ENCODE measurements at regions not wholly inside any gene's neighbourhood (a gene's known extent, or its start where the extent isn't known, plus 50 kb on each side); places are given as distances from the start of the nearest gene placed in this dataset.
"Not testable (repeated sequence)": the region's sequence is repeated elsewhere in the genome, so short reads cannot be mapped to it uniquely, and the experiment has no call there.

DNA sequence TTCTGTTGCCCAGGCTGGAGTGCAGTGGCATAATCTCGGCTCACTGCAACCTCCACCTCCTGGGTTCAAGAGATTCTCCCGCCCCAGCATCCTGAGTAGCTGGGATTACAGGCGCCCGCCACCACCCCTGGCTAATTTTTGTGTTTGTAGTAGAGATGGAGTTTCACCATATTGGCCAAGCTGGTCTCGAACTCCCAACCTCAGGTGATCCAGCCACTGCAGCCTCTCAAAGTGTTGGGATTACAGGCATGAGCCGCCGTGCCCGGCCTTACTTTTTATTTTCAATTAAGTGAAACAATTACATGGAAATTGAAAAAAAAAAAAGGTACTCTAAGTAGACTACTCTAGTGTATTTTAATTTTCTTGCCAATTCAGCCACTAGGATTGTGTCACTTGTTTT, 145.2 kb downstream of the SNRPN start:
- H3K9ac ChIP-seq (ENCODE audit: low read depth, low read length); H3K9me3 ChIP-seq (ENCODE audit: control insufficient read depth, insufficient read depth, low read length); H3K4me3 ChIP-seq (ENCODE audit: low read depth, low read length); H3K4me1 ChIP-seq (ENCODE audit: control insufficient read depth, insufficient read depth, low read length); H3K27me3 ChIP-seq (ENCODE audit: control insufficient read depth, insufficient read depth, low read length): not testable (repeated sequence)
- peaks cover 53% of the 10 kb centered on the region for H3K36me3 ChIP-seq (ENCODE audit: control insufficient read depth, insufficient read depth, low read length)

DNA sequence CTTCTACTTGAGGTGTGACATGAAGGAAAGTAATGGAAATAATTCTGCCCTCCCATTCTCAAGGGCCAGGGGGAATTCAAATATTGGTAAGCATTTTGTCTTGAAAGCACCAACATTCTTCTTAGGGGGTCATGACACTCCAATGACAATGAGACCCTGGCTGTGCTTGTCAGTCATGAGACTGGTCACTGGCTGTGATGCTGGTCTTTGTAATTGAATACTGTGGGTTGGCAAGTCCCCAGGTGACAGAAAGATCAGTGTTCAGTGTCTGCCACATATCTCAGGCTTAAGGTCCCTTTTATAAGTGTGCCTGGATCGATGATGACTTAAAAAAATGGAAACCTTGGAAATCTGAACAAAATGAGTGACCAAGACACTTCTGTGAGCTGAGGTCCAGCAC, 151.4 kb downstream of the SNRPN start:
- H3K36me3 ChIP-seq (ENCODE audit: control insufficient read depth, insufficient read depth, low read length) = peaks cover 66% of the 10 kb centered on the region
- H3K9ac ChIP-seq (ENCODE audit: low read depth, low read length) = no peak overlapping the region
- H3K4me1 ChIP-seq (ENCODE audit: control insufficient read depth, insufficient read depth, low read length) = no peaks in the 10 kb centered on the region
- H3K4me3 ChIP-seq (ENCODE audit: low read depth, low read length) = no peak overlapping the region
- H3K9me3 ChIP-seq (ENCODE audit: control insufficient read depth, insufficient read depth, low read length) = no peaks in the 10 kb centered on the region
- H3K27me3 ChIP-seq (ENCODE audit: control insufficient read depth, insufficient read depth, low read length) = no peaks in the 10 kb centered on the region

DNA sequence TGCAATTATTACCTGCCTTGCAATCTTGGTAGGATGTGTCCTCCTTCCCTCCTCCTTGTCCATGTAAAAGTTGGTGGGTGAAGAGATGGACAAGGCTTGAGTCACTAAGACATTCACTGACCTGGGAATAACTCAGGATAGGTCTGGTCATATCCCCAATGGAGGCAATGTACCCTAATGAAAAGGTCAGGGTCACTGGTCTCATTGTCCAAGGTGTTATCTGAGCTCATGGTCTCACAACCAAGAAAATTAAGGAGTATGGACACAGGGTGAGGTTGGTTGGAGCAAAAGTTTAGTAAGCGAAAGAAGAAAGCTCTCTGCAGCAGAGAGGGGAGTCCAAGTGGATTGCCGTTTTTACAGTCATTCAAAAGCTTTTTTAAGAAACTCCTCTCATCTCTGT, 179.0 kb downstream of the SNRPN start:
- H3K9ac ChIP-seq (ENCODE audit: low read depth, low read length) = no peak overlapping the region
- H3K4me1 ChIP-seq (ENCODE audit: control insufficient read depth, insufficient read depth, low read length) = no peaks in the 10 kb centered on the region
- no peaks in the 10 kb centered on the region for H3K27me3 ChIP-seq (ENCODE audit: control insufficient read depth, insufficient read depth, low read length)
- no peaks in the 10 kb centered on the region for H3K36me3 ChIP-seq (ENCODE audit: control insufficient read depth, insufficient read depth, low read length)
- no peak overlapping the region for H3K4me3 ChIP-seq (ENCODE audit: low read depth, low read length)
- H3K9me3 ChIP-seq (ENCODE audit: control insufficient read depth, insufficient read depth, low read length) = no peaks in the 10 kb centered on the region

DNA sequence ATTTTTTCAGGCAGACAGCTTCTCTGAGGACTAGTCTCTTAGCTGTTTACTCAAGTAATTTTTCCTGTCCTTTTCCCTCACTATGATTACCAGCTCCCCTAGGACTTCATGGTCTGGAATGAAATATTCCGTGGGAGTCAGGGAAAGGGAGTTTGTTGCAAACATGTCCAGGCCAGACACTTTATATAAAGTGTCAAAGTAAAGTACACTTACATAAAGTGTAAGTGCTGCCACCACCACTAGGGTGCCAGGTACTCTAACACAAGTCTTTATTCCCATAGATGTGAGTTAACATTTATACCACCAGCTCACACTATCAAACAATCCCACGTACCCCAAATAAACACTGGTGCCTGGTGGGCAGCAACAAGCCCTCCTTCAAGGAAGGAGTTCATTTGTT, 179.8 kb downstream of the SNRPN start:
- H3K9me3 ChIP-seq (ENCODE audit: control insufficient read depth, insufficient read depth, low read length) = no peaks in the 10 kb centered on the region
- no peaks in the 10 kb centered on the region for H3K4me1 ChIP-seq (ENCODE audit: control insufficient read depth, insufficient read depth, low read length)
- H3K36me3 ChIP-seq (ENCODE audit: control insufficient read depth, insufficient read depth, low read length) = no peaks in the 10 kb centered on the region
- no peak overlapping the region for H3K9ac ChIP-seq (ENCODE audit: low read depth, low read length)
- H3K4me3 ChIP-seq (ENCODE audit: low read depth, low read length) = no peak overlapping the region
- no peaks in the 10 kb centered on the region for H3K27me3 ChIP-seq (ENCODE audit: control insufficient read depth, insufficient read depth, low read length)

DNA sequence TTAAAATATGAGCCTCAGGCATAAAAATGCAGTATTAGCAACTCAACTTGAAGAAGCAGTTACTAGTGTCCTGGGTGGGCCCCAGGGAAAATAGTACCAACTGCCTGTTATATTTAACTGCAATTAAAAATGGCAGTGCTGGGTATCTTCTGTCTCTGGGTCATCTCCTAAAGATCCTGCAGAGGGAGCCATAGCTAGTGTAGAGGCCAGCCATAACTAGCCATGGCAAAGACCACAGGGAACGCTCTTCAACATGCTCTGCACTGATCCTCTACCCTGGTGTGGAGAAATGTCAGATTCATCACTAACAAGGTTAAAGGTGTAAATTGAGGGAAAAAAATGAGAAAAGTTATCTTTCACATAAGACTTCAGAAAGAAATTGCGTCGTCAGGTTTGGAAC, 181.3 kb downstream of the SNRPN start:
- Histone ChIP-seq H3K9ac (ENCODE audit: low read depth, low read length) (no peak overlapping the region), H3K36me3 (ENCODE audit: control insufficient read depth, insufficient read depth, low read length) (no peaks in the 10 kb centered on the region), H3K9me3 (ENCODE audit: control insufficient read depth, insufficient read depth, low read length) (no peaks in the 10 kb centered on the region), H3K4me1 (ENCODE audit: control insufficient read depth, insufficient read depth, low read length) (no peaks in the 10 kb centered on the region), H3K4me3 (ENCODE audit: low read depth, low read length) (no peak overlapping the region), H3K27me3 (ENCODE audit: control insufficient read depth, insufficient read depth, low read length) (no peaks in the 10 kb centered on the region)

DNA sequence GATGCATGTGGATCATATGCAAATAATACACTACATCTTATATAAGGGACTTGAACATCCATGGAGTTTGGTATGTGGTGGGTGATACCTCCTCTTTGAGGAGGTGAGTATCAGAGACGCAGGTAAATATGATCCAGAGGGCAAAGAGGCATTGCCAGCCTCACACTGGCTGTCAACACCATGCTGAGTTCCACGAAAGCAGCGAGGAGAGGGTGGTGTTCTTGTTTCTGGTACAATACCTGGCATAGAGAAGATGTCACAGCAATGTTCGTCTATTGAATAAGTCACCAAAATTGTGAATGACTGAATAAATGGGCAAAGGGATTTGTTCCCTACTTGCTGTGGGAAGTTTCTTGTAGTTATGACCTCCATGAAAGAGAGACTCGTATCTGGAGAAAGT, 182.2 kb downstream of the SNRPN start:
- no peak overlapping the region for H3K9ac ChIP-seq (ENCODE audit: low read depth, low read length)
- no peaks in the 10 kb centered on the region for H3K4me1 ChIP-seq (ENCODE audit: control insufficient read depth, insufficient read depth, low read length)
- H3K4me3 ChIP-seq (ENCODE audit: low read depth, low read length) = no peak overlapping the region
- H3K27me3 ChIP-seq (ENCODE audit: control insufficient read depth, insufficient read depth, low read length) = no peaks in the 10 kb centered on the region
- no peaks in the 10 kb centered on the region for H3K36me3 ChIP-seq (ENCODE audit: control insufficient read depth, insufficient read depth, low read length)
- no peaks in the 10 kb centered on the region for H3K9me3 ChIP-seq (ENCODE audit: control insufficient read depth, insufficient read depth, low read length)

DNA sequence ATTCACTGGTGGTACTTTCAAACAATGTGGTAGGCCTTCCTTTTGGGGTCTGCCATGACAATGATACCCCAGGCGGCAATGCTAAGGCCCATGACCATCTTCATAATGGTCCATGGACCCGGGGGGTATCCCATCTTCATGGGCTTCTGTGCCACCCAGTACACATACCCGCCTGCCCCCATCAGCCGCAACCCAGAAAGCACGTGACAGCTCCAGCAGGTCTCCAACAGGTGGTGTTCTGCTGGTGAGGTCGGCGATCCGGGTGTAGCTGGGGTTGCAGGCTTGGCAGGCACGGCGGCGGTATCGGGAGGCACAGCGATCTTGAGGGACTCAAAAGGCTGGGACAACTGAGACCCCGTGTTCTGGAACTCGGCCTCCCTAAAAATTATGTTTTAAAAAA, 214.5 kb downstream of the SNRPN start:
- no peaks in the 10 kb centered on the region for H3K4me1 ChIP-seq (ENCODE audit: control insufficient read depth, insufficient read depth, low read length)
- no peaks in the 10 kb centered on the region for H3K36me3 ChIP-seq (ENCODE audit: control insufficient read depth, insufficient read depth, low read length)
- H3K9me3 ChIP-seq (ENCODE audit: control insufficient read depth, insufficient read depth, low read length) = peaks cover 10% of the 10 kb centered on the region
- no peak overlapping the region for H3K9ac ChIP-seq (ENCODE audit: low read depth, low read length)
- H3K27me3 ChIP-seq (ENCODE audit: control insufficient read depth, insufficient read depth, low read length) = no peaks in the 10 kb centered on the region
- H3K4me3 ChIP-seq (ENCODE audit: low read depth, low read length) = no peak overlapping the region

DNA sequence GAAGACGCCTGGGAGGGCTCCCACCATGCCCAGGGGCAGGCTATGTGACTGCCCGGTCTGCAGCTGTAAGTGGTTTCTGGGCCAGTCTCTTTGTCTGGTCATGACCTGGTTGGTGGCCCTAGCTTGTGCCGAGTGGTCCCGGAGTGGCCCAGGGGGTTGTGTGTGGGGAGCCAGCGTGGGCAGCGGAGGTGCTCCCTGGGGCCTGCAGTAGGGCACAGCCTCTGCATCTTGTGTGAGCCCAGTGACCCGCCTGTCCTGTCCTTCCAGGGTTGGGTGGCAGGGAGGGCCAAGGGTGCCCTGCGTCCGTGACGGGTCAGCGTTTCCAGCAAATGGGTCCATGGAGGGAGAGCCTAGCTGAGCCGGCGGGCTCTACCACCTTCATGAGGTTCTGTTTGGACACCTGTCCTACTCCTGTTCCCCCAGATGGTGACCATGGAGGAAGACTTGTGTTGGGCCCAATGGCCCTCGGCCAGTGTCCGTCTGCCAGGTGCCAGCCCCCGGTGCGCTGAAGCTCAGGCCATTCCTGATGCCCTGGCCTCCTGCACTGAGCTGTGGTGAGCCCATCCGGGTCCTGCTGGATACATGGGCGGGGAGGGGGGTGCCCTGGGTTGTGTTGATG, 215.4 kb downstream of the SNRPN start:
- H3K27me3 ChIP-seq (ENCODE audit: control insufficient read depth, insufficient read depth, low read length) = no peaks in the 10 kb centered on the region
- no peaks in the 10 kb centered on the region for H3K36me3 ChIP-seq (ENCODE audit: control insufficient read depth, insufficient read depth, low read length)
- H3K4me1 ChIP-seq (ENCODE audit: control insufficient read depth, insufficient read depth, low read length) = no peaks in the 10 kb centered on the region
- H3K9me3 ChIP-seq (ENCODE audit: control insufficient read depth, insufficient read depth, low read length) = peaks cover 10% of the 10 kb centered on the region
- no peak overlapping the region for H3K4me3 ChIP-seq (ENCODE audit: low read depth, low read length)
- no peak overlapping the region for H3K9ac ChIP-seq (ENCODE audit: low read depth, low read length)

DNA sequence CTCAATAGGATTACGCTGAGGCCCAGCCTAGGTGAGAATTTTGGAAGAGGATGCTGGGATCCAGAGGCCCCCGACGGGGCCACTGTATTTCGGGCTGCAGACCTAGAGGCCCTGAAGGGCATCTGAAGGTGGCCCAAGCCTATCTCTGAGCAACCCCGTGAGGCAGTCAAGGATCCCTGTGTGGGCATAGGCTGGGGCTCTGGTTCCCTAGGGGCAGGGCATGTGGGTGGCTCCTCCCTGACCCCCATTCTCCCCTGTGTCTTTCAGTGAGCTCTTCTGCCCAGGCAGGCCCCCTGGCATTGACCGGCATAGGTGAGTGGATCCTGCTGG, 216.0 kb downstream of the SNRPN start:
- no peaks in the 10 kb centered on the region for H3K36me3 ChIP-seq (ENCODE audit: control insufficient read depth, insufficient read depth, low read length)

DNA sequence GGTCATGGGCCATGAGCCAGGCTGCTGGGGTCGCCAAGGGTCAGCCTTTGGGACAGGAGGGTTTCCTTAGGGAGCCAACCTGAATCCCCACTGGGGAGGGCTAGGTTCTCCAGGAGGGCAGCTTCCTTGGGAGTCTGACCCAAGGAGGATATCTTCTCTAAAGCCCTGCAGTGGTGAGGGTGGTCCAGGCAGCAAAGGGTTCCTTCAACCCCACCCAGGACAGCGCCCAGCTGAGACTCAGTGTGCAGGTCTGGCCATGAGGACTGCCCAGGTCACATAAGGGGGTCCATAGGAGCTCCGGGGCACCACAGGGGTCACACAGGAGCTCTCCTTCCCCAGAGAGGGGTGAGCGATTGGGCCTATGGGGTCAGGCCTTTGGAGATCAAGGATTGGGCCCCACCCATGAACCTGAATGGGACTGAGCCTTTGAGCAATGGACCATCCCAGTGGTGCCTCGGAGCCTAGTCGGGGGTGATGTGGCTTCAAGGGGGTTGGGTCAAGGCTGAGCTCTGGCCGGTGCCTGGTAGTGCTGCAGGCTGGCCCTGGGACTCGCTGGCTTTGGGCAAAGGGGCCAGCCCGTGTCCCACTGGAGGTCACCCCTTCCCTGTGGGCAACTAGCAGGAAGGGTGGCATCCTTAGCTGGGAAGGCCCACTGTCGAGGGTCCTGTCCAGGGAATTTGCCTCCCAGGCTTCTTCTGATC, 216.5 kb downstream of the SNRPN start:
- Histone ChIP-seq H3K4me3 (ENCODE audit: low read depth, low read length) (no peak overlapping the region), H3K9me3 (ENCODE audit: control insufficient read depth, insufficient read depth, low read length) (peaks cover 10% of the 10 kb centered on the region), H3K9ac (ENCODE audit: low read depth, low read length) (no peak overlapping the region)

More for the DNA sequence above, 216.0 kb downstream of the SNRPN start:
- H3K27me3 ChIP-seq (ENCODE audit: control insufficient read depth, insufficient read depth, low read length) = no peaks in the 10 kb centered on the region
- H3K9me3 ChIP-seq (ENCODE audit: control insufficient read depth, insufficient read depth, low read length) = peaks cover 10% of the 10 kb centered on the region
- H3K9ac ChIP-seq (ENCODE audit: low read depth, low read length) = no peak overlapping the region
- H3K4me3 ChIP-seq (ENCODE audit: low read depth, low read length) = no peak overlapping the region
- H3K4me1 ChIP-seq (ENCODE audit: control insufficient read depth, insufficient read depth, low read length) = no peaks in the 10 kb centered on the region

DNA sequence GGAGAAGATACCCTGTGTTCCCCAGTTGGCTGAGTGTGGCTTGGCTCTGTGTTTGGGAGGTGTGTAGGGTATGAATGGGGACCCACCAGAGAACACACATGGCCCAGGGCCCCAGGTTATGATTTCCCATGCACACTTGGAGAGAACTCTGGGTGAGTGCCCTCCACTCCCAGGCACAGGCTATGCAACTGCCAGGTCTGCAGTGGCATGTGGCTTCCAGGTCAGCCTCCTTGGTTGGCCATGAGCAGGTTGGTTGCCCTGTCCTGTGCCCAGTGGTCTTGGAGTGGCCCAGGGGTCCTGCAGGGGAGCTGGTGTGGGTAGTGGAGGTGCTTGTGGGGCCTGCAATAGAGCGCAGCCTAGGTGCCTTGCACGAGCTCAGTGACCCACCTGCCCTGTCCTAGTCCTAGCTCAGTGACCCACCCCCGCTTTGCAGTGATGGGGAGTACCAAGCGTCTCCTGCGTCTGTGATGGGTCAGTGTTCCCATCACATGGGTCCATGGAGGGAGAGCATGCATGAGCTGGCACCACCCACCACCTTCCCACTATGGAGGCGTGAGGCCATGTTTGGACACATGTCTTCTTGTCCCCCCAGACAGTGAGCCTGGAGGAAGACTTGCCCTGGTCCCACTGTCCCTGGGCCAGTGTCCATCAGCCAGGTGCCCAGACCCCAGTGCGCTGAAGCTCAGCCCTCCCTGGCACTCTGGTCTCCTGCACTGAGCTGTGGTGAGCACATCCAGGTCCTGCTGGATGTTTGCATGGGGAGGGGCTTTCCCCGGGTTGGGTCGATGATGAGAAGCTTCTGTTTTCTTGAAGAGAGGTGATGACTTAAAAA, 217.3 kb downstream of the SNRPN start:
- Histone ChIP-seq H3K9ac (ENCODE audit: low read depth, low read length) (no peak overlapping the region), H3K9me3 (ENCODE audit: control insufficient read depth, insufficient read depth, low read length) (peaks cover 10% of the 10 kb centered on the region)

More for the DNA sequence above, 216.5 kb downstream of the SNRPN start:
- no peaks in the 10 kb centered on the region for H3K4me1 ChIP-seq (ENCODE audit: control insufficient read depth, insufficient read depth, low read length)
- H3K36me3 ChIP-seq (ENCODE audit: control insufficient read depth, insufficient read depth, low read length) = no peaks in the 10 kb centered on the region
- no peaks in the 10 kb centered on the region for H3K27me3 ChIP-seq (ENCODE audit: control insufficient read depth, insufficient read depth, low read length)

DNA sequence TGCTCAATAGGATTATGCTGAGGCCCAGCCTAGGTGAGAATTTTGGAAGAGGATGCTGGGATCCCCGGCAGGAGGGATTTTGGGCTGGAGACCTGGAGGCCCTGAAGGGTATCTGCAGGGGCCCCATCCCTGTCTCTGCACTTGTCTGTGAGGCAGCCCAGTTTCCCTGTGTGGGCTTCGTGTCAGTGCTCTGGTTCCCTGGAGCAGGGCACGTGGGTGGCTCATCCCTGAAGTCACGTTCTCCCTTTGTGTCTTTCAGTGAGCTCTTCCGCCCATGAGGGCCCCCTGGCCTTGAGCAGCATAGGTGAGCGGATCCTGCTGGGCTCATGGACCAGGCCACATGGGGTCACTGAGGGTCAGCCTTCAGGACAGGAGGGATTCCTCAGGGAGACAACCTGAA, 217.9 kb downstream of the SNRPN start:
- no peak overlapping the region for H3K4me3 ChIP-seq (ENCODE audit: low read depth, low read length)
- H3K4me1 ChIP-seq (ENCODE audit: control insufficient read depth, insufficient read depth, low read length) = no peaks in the 10 kb centered on the region
- no peaks in the 10 kb centered on the region for H3K27me3 ChIP-seq (ENCODE audit: control insufficient read depth, insufficient read depth, low read length)
- no peak overlapping the region for H3K9ac ChIP-seq (ENCODE audit: low read depth, low read length)
- peaks cover 10% of the 10 kb centered on the region for H3K9me3 ChIP-seq (ENCODE audit: control insufficient read depth, insufficient read depth, low read length)
- H3K36me3 ChIP-seq (ENCODE audit: control insufficient read depth, insufficient read depth, low read length) = no peaks in the 10 kb centered on the region

More for the DNA sequence above, 217.3 kb downstream of the SNRPN start:
- no peaks in the 10 kb centered on the region for H3K4me1 ChIP-seq (ENCODE audit: control insufficient read depth, insufficient read depth, low read length)
- H3K4me3 ChIP-seq (ENCODE audit: low read depth, low read length) = no peak overlapping the region
- H3K27me3 ChIP-seq (ENCODE audit: control insufficient read depth, insufficient read depth, low read length) = no peaks in the 10 kb centered on the region
- H3K36me3 ChIP-seq (ENCODE audit: control insufficient read depth, insufficient read depth, low read length) = no peaks in the 10 kb centered on the region
